Tibial artery (tissue), 4 donors: ENCODE measurements at regions not wholly inside any gene's neighbourhood (a gene's known extent, or its start where the extent isn't known, plus 50 kb on each side); places are given as distances from the start of the nearest gene placed in this dataset.
A peak's percentile ranks its signal among the peaks of the same experiment; 100 is the strongest.

Experiments
- DNase-seq, 2 donors: peaks; one replicate each; pipeline ENCODE4 v3.0.0-alpha.2; 2019
- H3K27ac ChIP-seq, 2 donors: fragments of 200-600 bp; sonication (generic) in 1 of 2; 1 replicate in 1 of 2; 2 replicates in 1 of 2; pipeline ENCODE4 v1.5.1; 2018 to 2019; ENCODE audit warnings: mild to moderate bottlenecking in 1 of 2
- H3K27me3 ChIP-seq, 2 donors: fragments of 200-600 bp; sonication (generic) in 1 of 2; one replicate each; pipeline versions ENCODE4 v1.5.1 to v1.6.0; 2016 to 2019
- H3K36me3 ChIP-seq, 3 donors: fragments of 200-600 bp; sonication (generic) in 2 of 3; one replicate each; pipeline ENCODE4 v1.5.1; 2016 to 2019; ENCODE audit warnings: mild to moderate bottlenecking in 2 of 3
- H3K4me1 ChIP-seq, 4 donors: fragments of 200-600 bp; sonication (generic) in 2 of 4; 1 replicate in 3 of 4; 2 replicates in 1 of 4; pipeline ENCODE4 v1.5.1; 2016 to 2019
- H3K4me3 ChIP-seq, 2 donors: fragments of 200-600 bp; sonication (generic) in 1 of 2; 1 replicate in 1 of 2; 2 replicates in 1 of 2; pipeline ENCODE4 v1.5.1; 2018 to 2019; ENCODE audit warnings: mild to moderate bottlenecking in 2 of 2
- H3K9me3 ChIP-seq, 3 donors: fragments of 200-600 bp; sonication (generic) in 1 of 3; one replicate each; pipeline ENCODE4 v1.5.1; 2016 to 2019
- intact Hi-C: fragments of 100-400 bp; cut with DNase I; formaldehyde crosslinking; loops from one replicate; pipeline ENCODE4 v1.15.0; 2023; ENCODE audit warnings: low total_unique reads
- TF ChIP-seq, protein P1 (sequence below), 2 experiments: fragments of 200-600 bp in 1 of 2; fragments of 450-650 bp in 1 of 2; IDR thresholded peaks; one replicate each; pipeline ENCODE4 v1.5.1; 2017 to 2019; ENCODE audit warnings: antibody characterized with exemption in 2 of 2, mild to moderate bottlenecking in 1 of 2, moderate library complexity in 1 of 2

- H3K27ac ChIP-seq = no peak overlapping the region
- TF ChIP-seq, protein P1, sequence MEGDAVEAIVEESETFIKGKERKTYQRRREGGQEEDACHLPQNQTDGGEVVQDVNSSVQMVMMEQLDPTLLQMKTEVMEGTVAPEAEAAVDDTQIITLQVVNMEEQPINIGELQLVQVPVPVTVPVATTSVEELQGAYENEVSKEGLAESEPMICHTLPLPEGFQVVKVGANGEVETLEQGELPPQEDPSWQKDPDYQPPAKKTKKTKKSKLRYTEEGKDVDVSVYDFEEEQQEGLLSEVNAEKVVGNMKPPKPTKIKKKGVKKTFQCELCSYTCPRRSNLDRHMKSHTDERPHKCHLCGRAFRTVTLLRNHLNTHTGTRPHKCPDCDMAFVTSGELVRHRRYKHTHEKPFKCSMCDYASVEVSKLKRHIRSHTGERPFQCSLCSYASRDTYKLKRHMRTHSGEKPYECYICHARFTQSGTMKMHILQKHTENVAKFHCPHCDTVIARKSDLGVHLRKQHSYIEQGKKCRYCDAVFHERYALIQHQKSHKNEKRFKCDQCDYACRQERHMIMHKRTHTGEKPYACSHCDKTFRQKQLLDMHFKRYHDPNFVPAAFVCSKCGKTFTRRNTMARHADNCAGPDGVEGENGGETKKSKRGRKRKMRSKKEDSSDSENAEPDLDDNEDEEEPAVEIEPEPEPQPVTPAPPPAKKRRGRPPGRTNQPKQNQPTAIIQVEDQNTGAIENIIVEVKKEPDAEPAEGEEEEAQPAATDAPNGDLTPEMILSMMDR (IDR thresholded peaks at IDR 0.05) = no peak
- no peak overlapping the region for H3K4me3 ChIP-seq
- intact Hi-C loops = loop anchor here (5.0 to 10.0 kb wide), 2 partner anchors 71 to 269 kb away; partner anchors contain the start of gene PPP2R5A
- H3K27me3 ChIP-seq = no peaks in the 10 kb centered on the region
- H3K4me1 ChIP-seq = peaks cover 0 to 9% (median 0%) of the 10 kb centered on the region in 4 donors
- H3K36me3 ChIP-seq = no peaks in the 10 kb centered on the region
- DNase-seq = no peak
- H3K9me3 ChIP-seq = no peaks in the 10 kb centered on the region
Observed at GRCh38 chr1:212553676-212554075, 54.9 kb upstream of the ATF3 start.

DNA sequence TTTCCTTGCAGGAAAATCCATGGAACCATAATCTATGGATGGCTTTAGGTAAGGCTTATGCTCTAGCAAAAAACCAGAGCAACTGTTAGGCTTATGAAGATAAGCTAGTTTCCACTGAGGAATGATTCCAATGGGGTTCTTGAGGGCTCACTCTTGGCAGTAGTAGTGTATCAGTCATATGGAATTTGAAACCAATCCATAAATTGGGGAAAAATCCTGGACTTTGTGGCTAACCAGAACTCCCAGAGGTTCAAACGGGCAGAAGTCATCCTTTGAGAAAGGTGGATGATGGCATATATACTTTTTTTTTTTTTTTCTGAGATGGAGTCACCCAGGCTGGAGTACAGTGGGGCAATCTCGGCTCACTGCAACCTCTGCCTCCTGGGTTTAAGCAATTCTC, 54.2 kb upstream of the ATF3 start:
- Histone ChIP-seq H3K36me3 (no peaks in the 10 kb centered on the region), H3K4me1 (peaks cover 0 to 13% (median 5%) of the 10 kb centered on the region in 4 donors), H3K9me3 (no peaks in the 10 kb centered on the region), H3K4me3 (no peak overlapping the region), H3K27me3 (no peaks in the 10 kb centered on the region), H3K27ac (no peak overlapping the region)
- intact Hi-C loops = loop anchor here (5.0 to 10.0 kb wide), 2 partner anchors 72 to 270 kb away; partner anchors contain the start of gene PPP2R5A
- TF ChIP-seq, protein P1 (IDR thresholded peaks at IDR 0.05) = no peak
- DNase-seq = no peak

DNA sequence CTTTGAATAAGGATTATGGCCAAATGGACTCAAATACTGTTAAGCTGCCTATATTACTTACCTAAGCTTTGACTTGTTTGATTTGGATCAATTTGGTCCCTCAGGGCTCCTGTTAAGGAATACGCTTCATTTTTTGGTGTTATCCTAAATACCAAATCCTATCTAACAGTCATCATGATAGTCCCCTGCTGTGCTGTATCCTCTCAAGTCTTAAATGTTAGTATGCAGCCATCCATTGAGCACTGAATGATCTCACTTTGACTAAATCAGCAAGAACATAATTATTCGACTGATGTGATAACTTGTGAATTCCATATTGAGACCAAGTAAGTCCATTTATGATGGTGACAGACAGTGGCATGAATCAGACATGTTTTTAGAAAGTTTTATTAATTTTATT, 53.1 kb upstream of the ATF3 start:
- Histone ChIP-seq H3K4me3 (no peak overlapping the region), H3K4me1 (peaks cover under 1 to 22% (median 5%) of the 10 kb centered on the region in 4 donors), H3K9me3 (no peaks in the 10 kb centered on the region), H3K27me3 (no peaks in the 10 kb centered on the region), H3K27ac (no peak overlapping the region), H3K36me3 (no peaks in the 10 kb centered on the region)
- DNase-seq = no peak
- intact Hi-C loops = loop anchor here (10.0 kb wide), 1 partner anchor 271 kb away; the partner anchor contains the start of gene PPP2R5A
- TF ChIP-seq, protein P1 (IDR thresholded peaks at IDR 0.05) = no peak

- no peaks in the 10 kb centered on the region for H3K36me3 ChIP-seq
- H3K27ac ChIP-seq = no peak overlapping the region
- no peak for DNase-seq
- H3K4me3 ChIP-seq = no peak overlapping the region
- TF ChIP-seq, protein P1 (IDR thresholded peaks at IDR 0.05) = no peak
- intact Hi-C loops = loop anchor here (10.0 kb wide), 1 partner anchor 272 kb away; the partner anchor contains the start of gene PPP2R5A
- H3K4me1 ChIP-seq = peaks cover 5 to 38% (median 15%) of the 10 kb centered on the region in 4 donors
- no peaks in the 10 kb centered on the region for H3K27me3 ChIP-seq
- no peaks in the 10 kb centered on the region for H3K9me3 ChIP-seq
Observed at GRCh38 chr1:212556822-212557549, 51.6 kb upstream of the ATF3 start.

GRCh38 chr1:212557739-212558692, 50.5 kb upstream of the ATF3 start:
- peak overlapping the region; percentile 85 to 95 for H3K4me3 ChIP-seq
- no peaks in the 10 kb centered on the region for H3K9me3 ChIP-seq
- TF ChIP-seq, protein P1 (IDR thresholded peaks at IDR 0.05) = peak in 1 of 2 experiments; percentile 6
- H3K27ac ChIP-seq = peak overlapping the region; percentile 96 to 97
- peaks cover 5 to 46% (median 20%) of the 10 kb centered on the region in 4 donors for H3K4me1 ChIP-seq
- DNase-seq = peak; percentile 58 to 83
- H3K36me3 ChIP-seq = no peaks in the 10 kb centered on the region
- intact Hi-C loops = loop anchor here (10.0 kb wide), 1 partner anchor 273 kb away; the partner anchor contains the start of gene PPP2R5A
- H3K27me3 ChIP-seq = no peaks in the 10 kb centered on the region
